ENCODE measurements at regions not wholly inside any gene's neighbourhood (a gene's known extent, or its start where the extent isn't known, plus 50 kb on each side); places are given as distances from the start of the nearest gene placed in this dataset.

- Histone ChIP-seq H3K27me3 (ENCODE audit: control insufficient read depth in 4 of 4, insufficient read depth in 4 of 4, low read length in 3 of 4) (no peaks in the 10 kb centered on the region), H3K4me1 (ENCODE audit: control insufficient read depth in 4 of 4, insufficient read depth in 4 of 4, low read length in 3 of 4) (no peaks in the 10 kb centered on the region), H3K27ac (ENCODE audit: low read depth in 1 of 2, low read length in 2 of 2) (no peak overlapping the region), H3K36me3 (ENCODE audit: control insufficient read depth in 4 of 4, insufficient read depth in 3 of 4, low read depth in 1 of 4, low read length in 3 of 4) (no peaks in the 10 kb centered on the region), H3K4me3 (ENCODE audit: low read depth in 1 of 3, low read length in 3 of 3) (no peak overlapping the region), H3K9me3 (ENCODE audit: control insufficient read depth in 4 of 4, low read length in 3 of 4) (no peaks in the 10 kb centered on the region), H3K9ac (ENCODE audit: low read depth in 1 of 2, low read length in 2 of 2) (no peak overlapping the region)
- WGBS = 55% methylated on average over 2 of the region's 2 CpGs
- TF ChIP-seq YY1 (IDR thresholded peaks at IDR 0.05) (no peak), EGR1 (IDR thresholded peaks at IDR 0.05; ENCODE audit: low read depth in 2 of 2) (no peak), FOXA1 (IDR thresholded peaks at IDR 0.05) (no peak), SP1 (IDR thresholded peaks at IDR 0.05) (no peak), GABPA (IDR thresholded peaks at IDR 0.05 in 1 of 2, conservative IDR thresholded peaks at IDR 0.05 in 1 of 2) (no peak), TAF1 (conservative IDR thresholded peaks at IDR 0.05) (no peak)
- TF ChIP-seq, protein P1, sequence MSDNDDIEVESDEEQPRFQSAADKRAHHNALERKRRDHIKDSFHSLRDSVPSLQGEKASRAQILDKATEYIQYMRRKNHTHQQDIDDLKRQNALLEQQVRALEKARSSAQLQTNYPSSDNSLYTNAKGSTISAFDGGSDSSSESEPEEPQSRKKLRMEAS (IDR thresholded peaks at IDR 0.05) = no peak
- TF ChIP-seq, protein P2, sequence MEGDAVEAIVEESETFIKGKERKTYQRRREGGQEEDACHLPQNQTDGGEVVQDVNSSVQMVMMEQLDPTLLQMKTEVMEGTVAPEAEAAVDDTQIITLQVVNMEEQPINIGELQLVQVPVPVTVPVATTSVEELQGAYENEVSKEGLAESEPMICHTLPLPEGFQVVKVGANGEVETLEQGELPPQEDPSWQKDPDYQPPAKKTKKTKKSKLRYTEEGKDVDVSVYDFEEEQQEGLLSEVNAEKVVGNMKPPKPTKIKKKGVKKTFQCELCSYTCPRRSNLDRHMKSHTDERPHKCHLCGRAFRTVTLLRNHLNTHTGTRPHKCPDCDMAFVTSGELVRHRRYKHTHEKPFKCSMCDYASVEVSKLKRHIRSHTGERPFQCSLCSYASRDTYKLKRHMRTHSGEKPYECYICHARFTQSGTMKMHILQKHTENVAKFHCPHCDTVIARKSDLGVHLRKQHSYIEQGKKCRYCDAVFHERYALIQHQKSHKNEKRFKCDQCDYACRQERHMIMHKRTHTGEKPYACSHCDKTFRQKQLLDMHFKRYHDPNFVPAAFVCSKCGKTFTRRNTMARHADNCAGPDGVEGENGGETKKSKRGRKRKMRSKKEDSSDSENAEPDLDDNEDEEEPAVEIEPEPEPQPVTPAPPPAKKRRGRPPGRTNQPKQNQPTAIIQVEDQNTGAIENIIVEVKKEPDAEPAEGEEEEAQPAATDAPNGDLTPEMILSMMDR (IDR thresholded peaks at IDR 0.05; ENCODE audit: low read depth, low read length, missing input control) = no peak
- DNase-seq (ENCODE audit: low spot score) = no peak
Observed at GRCh38 chr3:110822971-110823370, 248.6 kb upstream of the NECTIN3 start.

DNA sequence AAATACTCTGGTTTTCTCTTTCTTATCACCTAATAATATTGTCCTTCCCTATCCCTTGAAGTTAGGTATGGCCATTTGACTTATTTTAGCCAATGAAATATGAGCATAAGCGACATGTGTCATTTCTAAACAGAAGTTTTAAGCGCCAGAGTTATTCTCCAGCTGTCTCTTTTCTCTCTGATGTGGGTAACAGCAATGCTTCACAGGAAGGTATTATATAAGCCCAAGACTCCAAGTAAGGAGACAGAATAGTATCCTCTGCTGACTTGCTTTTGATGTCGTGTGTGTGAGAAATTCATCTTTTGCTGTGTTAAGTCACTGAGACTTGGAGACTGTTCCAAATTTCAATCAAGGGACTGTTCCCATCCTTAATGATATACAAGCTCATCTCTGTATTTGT, 224.6 kb upstream of the NECTIN3 start:
- Histone ChIP-seq H3K9me3 (ENCODE audit: control insufficient read depth in 4 of 4, low read length in 3 of 4) (no peaks in the 10 kb centered on the region), H3K4me3 (ENCODE audit: low read depth in 1 of 3, low read length in 3 of 3) (no peak overlapping the region), H3K27ac (ENCODE audit: low read depth in 1 of 2, low read length in 2 of 2) (no peak overlapping the region), H3K36me3 (ENCODE audit: control insufficient read depth in 4 of 4, insufficient read depth in 3 of 4, low read depth in 1 of 4, low read length in 3 of 4) (no peaks in the 10 kb centered on the region), H3K4me1 (ENCODE audit: control insufficient read depth in 4 of 4, insufficient read depth in 4 of 4, low read length in 3 of 4) (no peaks in the 10 kb centered on the region), H3K9ac (ENCODE audit: low read depth in 1 of 2, low read length in 2 of 2) (no peak overlapping the region), H3K27me3 (ENCODE audit: control insufficient read depth in 4 of 4, insufficient read depth in 4 of 4, low read length in 3 of 4) (no peaks in the 10 kb centered on the region)
- no peak for TF ChIP-seq FOXA1 (IDR thresholded peaks at IDR 0.05)
- TF ChIP-seq HNF4G (IDR thresholded peaks at IDR 0.05) = no peak
- no peak for TF ChIP-seq TAF1 (conservative IDR thresholded peaks at IDR 0.05)
- TF ChIP-seq ATF3 (IDR thresholded peaks at IDR 0.05) = no peak
- TF ChIP-seq EGR1 (IDR thresholded peaks at IDR 0.05; ENCODE audit: low read depth in 2 of 2) = no peak
- no peak for TF ChIP-seq REST (IDR thresholded peaks at IDR 0.05)
- TF ChIP-seq YY1 (IDR thresholded peaks at IDR 0.05) = no peak
- TF ChIP-seq JUND (IDR thresholded peaks at IDR 0.05) = no peak
- no peak for TF ChIP-seq RXRA (IDR thresholded peaks at IDR 0.05)
- DNase-seq (ENCODE audit: low spot score) = no peak
- 63% methylated on average over 3 of the region's 3 CpGs for WGBS

DNA sequence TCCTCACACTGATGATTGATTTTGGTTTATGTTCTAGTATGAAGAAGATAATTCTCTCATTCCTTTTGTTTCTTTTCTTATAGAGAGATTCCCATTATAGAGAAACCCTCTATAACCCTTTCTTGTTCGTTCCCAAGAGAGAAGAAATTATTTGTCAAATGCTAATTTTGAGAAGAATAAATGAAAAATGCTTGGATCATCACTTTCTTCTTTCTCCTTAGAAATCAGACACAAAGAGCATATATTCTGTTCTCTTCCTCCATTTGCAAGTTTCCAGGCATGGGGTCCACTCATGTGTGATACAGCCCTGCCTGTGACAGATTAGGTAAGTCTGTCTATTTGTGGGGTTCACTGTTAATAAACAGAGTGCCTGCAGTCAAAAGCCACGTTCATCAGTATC, 222.6 kb upstream of the NECTIN3 start:
- no peak overlapping the region for H3K27ac ChIP-seq (ENCODE audit: low read depth in 1 of 2, low read length in 2 of 2)
- H3K36me3 ChIP-seq (ENCODE audit: control insufficient read depth in 4 of 4, insufficient read depth in 3 of 4, low read depth in 1 of 4, low read length in 3 of 4) = no peaks in the 10 kb centered on the region
- H3K9ac ChIP-seq (ENCODE audit: low read depth in 1 of 2, low read length in 2 of 2) = no peak overlapping the region
- TF ChIP-seq HNF4G (IDR thresholded peaks at IDR 0.05) (no peak), REST (IDR thresholded peaks at IDR 0.05) (no peak), ATF3 (IDR thresholded peaks at IDR 0.05) (no peak)
- H3K27me3 ChIP-seq (ENCODE audit: control insufficient read depth in 4 of 4, insufficient read depth in 4 of 4, low read length in 3 of 4) = no peaks in the 10 kb centered on the region
- no peaks in the 10 kb centered on the region for H3K9me3 ChIP-seq (ENCODE audit: control insufficient read depth in 4 of 4, low read length in 3 of 4)
- DNase-seq (ENCODE audit: low spot score) = no peak
- 76% methylated on average over 2 of the region's 2 CpGs for WGBS
- no peak overlapping the region for H3K4me3 ChIP-seq (ENCODE audit: low read depth in 1 of 3, low read length in 3 of 3)
- no peaks in the 10 kb centered on the region for H3K4me1 ChIP-seq (ENCODE audit: control insufficient read depth in 4 of 4, insufficient read depth in 4 of 4, low read length in 3 of 4)
